ENCODE measurements at regions not wholly inside any gene's neighbourhood (a gene's known extent, or its start where the extent isn't known, plus 50 kb on each side); places are given as distances from the start of the nearest gene placed in this dataset.

DNA sequence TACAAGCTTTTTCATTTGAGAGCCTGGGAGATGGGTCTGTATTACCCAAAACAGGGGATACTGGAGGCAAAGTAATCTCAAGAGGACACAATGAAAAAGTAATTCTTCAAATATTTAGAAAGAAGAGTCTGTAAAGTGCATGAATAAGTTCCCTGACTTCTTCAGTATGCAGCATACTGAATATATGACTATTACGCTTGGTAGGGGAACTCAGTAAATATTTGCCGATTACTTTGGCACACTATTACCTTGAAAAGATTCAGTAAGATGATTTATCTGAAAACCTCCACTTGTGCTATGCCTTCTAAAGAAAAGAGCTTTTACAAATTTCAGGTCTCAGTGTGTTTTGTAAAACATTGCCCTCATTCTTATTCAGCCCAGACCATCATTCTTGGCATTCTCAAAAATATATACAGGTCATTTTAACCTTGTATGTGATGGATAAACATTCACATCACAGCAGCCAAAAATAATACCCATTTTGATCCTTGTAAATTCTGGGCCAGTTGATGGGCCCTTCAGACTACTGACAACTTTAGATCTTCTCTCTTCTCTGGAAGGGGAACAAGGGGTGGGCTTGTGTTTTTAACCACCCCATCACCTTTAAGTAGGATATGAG is 125.9 kb downstream of the EDN1 start:
- Histone ChIP-seq H2BK20ac (ENCODE audit: low read depth, low read length, poor library complexity, severe bottlenecking) (no peak overlapping the region), H3K18ac (ENCODE audit: insufficient read length, low read depth, low read length) (no peak overlapping the region), H3K14ac (ENCODE audit: insufficient read depth, low read length) (no peak overlapping the region), H2AFZ (ENCODE audit: low read length) (no peak overlapping the region), H3K4ac (ENCODE audit: low read depth, low read length) (no peak overlapping the region), H2BK15ac (ENCODE audit: low read depth, low read length) (no peak overlapping the region), H3K9ac (ENCODE audit: extremely low read depth, insufficient read length, low read length) (no peak overlapping the region), H3K4me1 (ENCODE audit: insufficient read depth, low read length) (no peaks in the 10 kb centered on the region), H3T11ph (ENCODE audit: low read length) (no peak overlapping the region), H2BK5ac (ENCODE audit: insufficient read length, low read length) (no peak overlapping the region), H3K56ac (ENCODE audit: insufficient read length, low read depth, low read length) (no peak overlapping the region), H2AK5ac (ENCODE audit: insufficient read length, low read length) (no peak overlapping the region), H4K20me1 (ENCODE audit: control insufficient read depth, insufficient read depth, insufficient read length) (no peaks in the 10 kb centered on the region), H3K23ac (ENCODE audit: insufficient read length, low read depth, low read length) (no peak overlapping the region), H2BK120ac (ENCODE audit: low read depth, low read length, poor library complexity, severe bottlenecking) (no peak overlapping the region), H2BK12ac (ENCODE audit: insufficient read length, low read depth, low read length) (no peak overlapping the region), H3K79me1 (ENCODE audit: insufficient read depth, low read depth, low read length, poor library complexity, severe bottlenecking) (no peaks in the 10 kb centered on the region), H3K27me3 (ENCODE audit: insufficient read depth, low read length) (no peaks in the 10 kb centered on the region), H4K5ac (ENCODE audit: insufficient read length, low read depth, low read length) (no peak overlapping the region), H4K91ac (ENCODE audit: insufficient read length, low read depth, low read length) (no peak overlapping the region), H3K79me2 (ENCODE audit: insufficient read depth, low read length) (no peaks in the 10 kb centered on the region), H3K9me3 (ENCODE audit: control insufficient read depth, low read depth, low read length) (no peaks in the 10 kb centered on the region), H3K4me2 (ENCODE audit: insufficient read depth, insufficient read length, low read length) (no peak overlapping the region), H3K23me2 (ENCODE audit: insufficient read length, low read depth, low read length, poor library complexity, severe bottlenecking) (no peaks in the 10 kb centered on the region), H4K8ac (replicated peaks; ENCODE audit: insufficient read length, low read depth, low read length) (no peak overlapping the region), H3K27ac (ENCODE audit: insufficient read length, low read depth, low read length) (no peak overlapping the region)
- Mint-ChIP-seq H3K4me1 (peaks cover 9 to 10% of the 10 kb centered on the region in 2 experiments; a peak in 3 of 4 replicates), H3K27ac (no peak overlapping the region), H3K36me3 (ENCODE audit: insufficient read depth in 1 of 3, low read depth in 3 of 3) (peaks cover 0 to 4% (median 3%) of the 10 kb centered on the region in 3 experiments; a peak in 5 of 7 replicates), H3K4me3 (no peak overlapping the region), H3K9me3 (peaks cover 3 to 7% of the 10 kb centered on the region in 2 experiments; a peak in 3 of 5 replicates), H3K27me3 (ENCODE audit: low read depth) (no peaks in the 10 kb centered on the region)
- no CpG with 5 or more reads among the region's 2 CpGs for WGBS (ENCODE audit: extremely low coverage, insufficient read length, low lambda C conversion rate)
- TF ChIP-seq, protein P1, sequence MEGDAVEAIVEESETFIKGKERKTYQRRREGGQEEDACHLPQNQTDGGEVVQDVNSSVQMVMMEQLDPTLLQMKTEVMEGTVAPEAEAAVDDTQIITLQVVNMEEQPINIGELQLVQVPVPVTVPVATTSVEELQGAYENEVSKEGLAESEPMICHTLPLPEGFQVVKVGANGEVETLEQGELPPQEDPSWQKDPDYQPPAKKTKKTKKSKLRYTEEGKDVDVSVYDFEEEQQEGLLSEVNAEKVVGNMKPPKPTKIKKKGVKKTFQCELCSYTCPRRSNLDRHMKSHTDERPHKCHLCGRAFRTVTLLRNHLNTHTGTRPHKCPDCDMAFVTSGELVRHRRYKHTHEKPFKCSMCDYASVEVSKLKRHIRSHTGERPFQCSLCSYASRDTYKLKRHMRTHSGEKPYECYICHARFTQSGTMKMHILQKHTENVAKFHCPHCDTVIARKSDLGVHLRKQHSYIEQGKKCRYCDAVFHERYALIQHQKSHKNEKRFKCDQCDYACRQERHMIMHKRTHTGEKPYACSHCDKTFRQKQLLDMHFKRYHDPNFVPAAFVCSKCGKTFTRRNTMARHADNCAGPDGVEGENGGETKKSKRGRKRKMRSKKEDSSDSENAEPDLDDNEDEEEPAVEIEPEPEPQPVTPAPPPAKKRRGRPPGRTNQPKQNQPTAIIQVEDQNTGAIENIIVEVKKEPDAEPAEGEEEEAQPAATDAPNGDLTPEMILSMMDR (conservative IDR thresholded peaks at IDR 0.05): no peak
- DNase-seq: no peak

Data from H9 (cell line).